Kidney epithelial cell (primary cell): ENCODE measurements at regions not wholly inside any gene's neighbourhood (a gene's known extent, or its start where the extent isn't known, plus 50 kb on each side); places are given as distances from the start of the nearest gene placed in this dataset.

Experiments
- DNase-seq: peaks from one replicate; pipeline ENCODE4 v3.0.0-alpha.2; 2010; ENCODE audit warnings: low read depth
- H3K27me3 ChIP-seq: 2 replicates; pipeline ENCODE4 v1.6.0; 2011; ENCODE audit warnings: low read length; ENCODE audit not compliant: control insufficient read depth, insufficient read depth
- H3K36me3 ChIP-seq: 2 replicates; pipeline ENCODE4 v1.5.1; 2011; ENCODE audit warnings: low read length; ENCODE audit not compliant: control insufficient read depth, insufficient read depth
- H3K4me3 ChIP-seq: 2 replicates; pipeline ENCODE4 v1.5.1; 2011; ENCODE audit warnings: low read depth, mild to moderate bottlenecking, control low read depth, low read length
- CTCF ChIP-seq: IDR thresholded peaks from 2 replicates; pipeline ENCODE4 v1.5.1; 2011; ENCODE audit warnings: mild to moderate bottlenecking, moderate library complexity, low read length, control low read depth, inconsistent platforms; ENCODE audit not compliant: insufficient read depth, poor library complexity, severe bottlenecking

- Histone ChIP-seq H3K27me3 (no peaks in the 10 kb centered on the region), H3K36me3 (no peaks in the 10 kb centered on the region), H3K4me3 (no peak overlapping the region)
- TF ChIP-seq CTCF, result no peak
- no peak for DNase-seq
These were observed 73.2 kb downstream of the CBLL2 start for GRCh38 chrX:22345884-22346283.

- Histone ChIP-seq H3K4me3 (no peak overlapping the region), H3K36me3 (no peaks in the 10 kb centered on the region), H3K27me3 (no peaks in the 10 kb centered on the region)
- no peak for DNase-seq
- no peak for TF ChIP-seq CTCF
These were observed 74.8 kb downstream of the CBLL2 start for GRCh38 chrX:22347491-22347890.

- DNase-seq, result no peak
These were observed 76.4 kb downstream of the CBLL2 start for GRCh38 chrX:22349116-22349515.

GRCh38 chrX:22351076-22351475 lies 78.4 kb downstream of the CBLL2 start:
- H3K36me3 ChIP-seq, result no peaks in the 10 kb centered on the region
- no peak for DNase-seq
- TF ChIP-seq CTCF, result no peak
- H3K27me3 ChIP-seq, result no peaks in the 10 kb centered on the region
- no peak overlapping the region for H3K4me3 ChIP-seq

More at GRCh38 chrX:22349116-22349515, 76.4 kb downstream of the CBLL2 start:
- no peak overlapping the region for H3K4me3 ChIP-seq
- no peaks in the 10 kb centered on the region for H3K27me3 ChIP-seq
- H3K36me3 ChIP-seq, result no peaks in the 10 kb centered on the region
- no peak for TF ChIP-seq CTCF

GRCh38 chrX:22351966-22352365 lies 79.3 kb downstream of the CBLL2 start:
- no peak for DNase-seq
- H3K36me3 ChIP-seq, result no peaks in the 10 kb centered on the region
- TF ChIP-seq CTCF, result no peak

GRCh38 chrX:22357621-22358020 lies 84.9 kb downstream of the CBLL2 start:
- TF ChIP-seq CTCF, result no peak
- Histone ChIP-seq H3K27me3 (no peaks in the 10 kb centered on the region), H3K36me3 (no peaks in the 10 kb centered on the region), H3K4me3 (no peak overlapping the region)
- DNase-seq, result no peak

More at GRCh38 chrX:22351966-22352365, 79.3 kb downstream of the CBLL2 start:
- Histone ChIP-seq H3K4me3 (no peak overlapping the region), H3K27me3 (no peaks in the 10 kb centered on the region)
